ENCODE measurements at regions not wholly inside any gene's neighbourhood (a gene's known extent, or its start where the extent isn't known, plus 50 kb on each side); places are given as distances from the start of the nearest gene placed in this dataset.
"Not testable (repeated sequence)": the region's sequence is repeated elsewhere in the genome, so short reads cannot be mapped to it uniquely, and the experiment has no call there.

DNA sequence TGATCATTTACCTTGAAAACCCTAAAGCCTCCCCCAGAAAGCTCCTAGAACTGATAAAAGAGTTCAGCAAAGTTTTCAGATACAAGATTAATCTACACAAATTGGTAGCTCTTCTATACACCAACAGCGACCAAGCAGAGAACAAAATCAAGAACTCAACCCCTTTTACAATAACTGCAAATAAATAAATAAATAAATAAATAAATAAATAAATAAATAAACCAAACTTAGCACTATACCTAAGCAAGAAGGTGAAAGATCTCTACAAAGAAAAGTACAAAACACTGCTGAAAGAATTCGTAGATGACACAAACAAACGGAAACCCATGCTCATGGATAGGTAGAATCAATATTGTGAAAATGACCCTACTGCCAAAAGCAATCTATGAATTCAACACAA lies 182.0 kb upstream of the RND3 start (continued):
- TF ChIP-seq, protein P1, sequence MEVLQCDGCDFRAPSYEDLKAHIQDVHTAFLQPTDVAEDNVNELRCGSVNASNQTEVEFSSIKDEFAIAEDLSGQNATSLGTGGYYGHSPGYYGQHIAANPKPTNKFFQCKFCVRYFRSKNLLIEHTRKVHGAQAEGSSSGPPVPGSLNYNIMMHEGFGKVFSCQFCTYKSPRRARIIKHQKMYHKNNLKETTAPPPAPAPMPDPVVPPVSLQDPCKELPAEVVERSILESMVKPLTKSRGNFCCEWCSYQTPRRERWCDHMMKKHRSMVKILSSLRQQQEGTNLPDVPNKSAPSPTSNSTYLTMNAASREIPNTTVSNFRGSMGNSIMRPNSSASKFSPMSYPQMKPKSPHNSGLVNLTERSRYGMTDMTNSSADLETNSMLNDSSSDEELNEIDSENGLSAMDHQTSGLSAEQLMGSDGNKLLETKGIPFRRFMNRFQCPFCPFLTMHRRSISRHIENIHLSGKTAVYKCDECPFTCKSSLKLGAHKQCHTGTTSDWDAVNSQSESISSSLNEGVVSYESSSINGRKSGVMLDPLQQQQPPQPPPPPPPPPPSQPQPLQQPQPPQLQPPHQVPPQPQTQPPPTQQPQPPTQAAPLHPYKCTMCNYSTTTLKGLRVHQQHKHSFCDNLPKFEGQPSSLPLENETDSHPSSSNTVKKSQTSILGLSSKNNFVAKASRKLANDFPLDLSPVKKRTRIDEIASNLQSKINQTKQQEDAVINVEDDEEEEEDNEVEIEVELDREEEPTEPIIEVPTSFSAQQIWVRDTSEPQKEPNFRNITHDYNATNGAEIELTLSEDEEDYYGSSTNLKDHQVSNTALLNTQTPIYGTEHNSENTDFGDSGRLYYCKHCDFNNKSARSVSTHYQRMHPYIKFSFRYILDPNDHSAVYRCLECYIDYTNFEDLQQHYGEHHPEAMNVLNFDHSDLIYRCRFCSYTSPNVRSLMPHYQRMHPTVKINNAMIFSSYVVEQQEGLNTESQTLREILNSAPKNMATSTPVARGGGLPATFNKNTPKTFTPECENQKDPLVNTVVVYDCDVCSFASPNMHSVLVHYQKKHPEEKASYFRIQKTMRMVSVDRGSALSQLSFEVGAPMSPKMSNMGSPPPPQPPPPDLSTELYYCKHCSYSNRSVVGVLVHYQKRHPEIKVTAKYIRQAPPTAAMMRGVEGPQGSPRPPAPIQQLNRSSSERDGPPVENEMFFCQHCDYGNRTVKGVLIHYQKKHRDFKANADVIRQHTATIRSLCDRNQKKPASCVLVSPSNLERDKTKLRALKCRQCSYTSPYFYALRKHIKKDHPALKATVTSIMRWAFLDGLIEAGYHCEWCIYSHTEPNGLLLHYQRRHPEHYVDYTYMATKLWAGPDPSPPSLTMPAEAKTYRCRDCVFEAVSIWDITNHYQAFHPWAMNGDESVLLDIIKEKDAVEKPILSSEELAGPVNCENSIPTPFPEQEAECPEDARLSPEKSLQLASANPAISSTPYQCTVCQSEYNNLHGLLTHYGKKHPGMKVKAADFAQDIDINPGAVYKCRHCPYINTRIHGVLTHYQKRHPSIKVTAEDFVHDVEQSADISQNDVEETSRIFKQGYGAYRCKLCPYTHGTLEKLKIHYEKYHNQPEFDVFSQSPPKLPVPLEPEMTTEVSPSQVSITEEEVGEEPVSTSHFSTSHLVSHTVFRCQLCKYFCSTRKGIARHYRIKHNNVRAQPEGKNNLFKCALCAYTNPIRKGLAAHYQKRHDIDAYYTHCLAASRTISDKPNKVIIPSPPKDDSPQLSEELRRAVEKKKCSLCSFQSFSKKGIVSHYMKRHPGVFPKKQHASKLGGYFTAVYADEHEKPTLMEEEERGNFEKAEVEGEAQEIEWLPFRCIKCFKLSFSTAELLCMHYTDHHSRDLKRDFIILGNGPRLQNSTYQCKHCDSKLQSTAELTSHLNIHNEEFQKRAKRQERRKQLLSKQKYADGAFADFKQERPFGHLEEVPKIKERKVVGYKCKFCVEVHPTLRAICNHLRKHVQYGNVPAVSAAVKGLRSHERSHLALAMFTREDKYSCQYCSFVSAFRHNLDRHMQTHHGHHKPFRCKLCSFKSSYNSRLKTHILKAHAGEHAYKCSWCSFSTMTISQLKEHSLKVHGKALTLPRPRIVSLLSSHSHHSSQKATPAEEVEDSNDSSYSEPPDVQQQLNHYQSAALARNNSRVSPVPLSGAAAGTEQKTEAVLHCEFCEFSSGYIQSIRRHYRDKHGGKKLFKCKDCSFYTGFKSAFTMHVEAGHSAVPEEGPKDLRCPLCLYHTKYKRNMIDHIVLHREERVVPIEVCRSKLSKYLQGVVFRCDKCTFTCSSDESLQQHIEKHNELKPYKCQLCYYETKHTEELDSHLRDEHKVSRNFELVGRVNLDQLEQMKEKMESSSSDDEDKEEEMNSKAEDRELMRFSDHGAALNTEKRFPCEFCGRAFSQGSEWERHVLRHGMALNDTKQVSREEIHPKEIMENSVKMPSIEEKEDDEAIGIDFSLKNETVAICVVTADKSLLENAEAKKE (CRISPR knock-in tag; IDR thresholded peaks at IDR 0.05), result no peak
- TF ChIP-seq, protein P2, sequence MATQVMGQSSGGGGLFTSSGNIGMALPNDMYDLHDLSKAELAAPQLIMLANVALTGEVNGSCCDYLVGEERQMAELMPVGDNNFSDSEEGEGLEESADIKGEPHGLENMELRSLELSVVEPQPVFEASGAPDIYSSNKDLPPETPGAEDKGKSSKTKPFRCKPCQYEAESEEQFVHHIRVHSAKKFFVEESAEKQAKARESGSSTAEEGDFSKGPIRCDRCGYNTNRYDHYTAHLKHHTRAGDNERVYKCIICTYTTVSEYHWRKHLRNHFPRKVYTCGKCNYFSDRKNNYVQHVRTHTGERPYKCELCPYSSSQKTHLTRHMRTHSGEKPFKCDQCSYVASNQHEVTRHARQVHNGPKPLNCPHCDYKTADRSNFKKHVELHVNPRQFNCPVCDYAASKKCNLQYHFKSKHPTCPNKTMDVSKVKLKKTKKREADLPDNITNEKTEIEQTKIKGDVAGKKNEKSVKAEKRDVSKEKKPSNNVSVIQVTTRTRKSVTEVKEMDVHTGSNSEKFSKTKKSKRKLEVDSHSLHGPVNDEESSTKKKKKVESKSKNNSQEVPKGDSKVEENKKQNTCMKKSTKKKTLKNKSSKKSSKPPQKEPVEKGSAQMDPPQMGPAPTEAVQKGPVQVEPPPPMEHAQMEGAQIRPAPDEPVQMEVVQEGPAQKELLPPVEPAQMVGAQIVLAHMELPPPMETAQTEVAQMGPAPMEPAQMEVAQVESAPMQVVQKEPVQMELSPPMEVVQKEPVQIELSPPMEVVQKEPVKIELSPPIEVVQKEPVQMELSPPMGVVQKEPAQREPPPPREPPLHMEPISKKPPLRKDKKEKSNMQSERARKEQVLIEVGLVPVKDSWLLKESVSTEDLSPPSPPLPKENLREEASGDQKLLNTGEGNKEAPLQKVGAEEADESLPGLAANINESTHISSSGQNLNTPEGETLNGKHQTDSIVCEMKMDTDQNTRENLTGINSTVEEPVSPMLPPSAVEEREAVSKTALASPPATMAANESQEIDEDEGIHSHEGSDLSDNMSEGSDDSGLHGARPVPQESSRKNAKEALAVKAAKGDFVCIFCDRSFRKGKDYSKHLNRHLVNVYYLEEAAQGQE (IDR thresholded peaks at IDR 0.05; ENCODE audit: unreplicated experiment), result no peak
- TF ChIP-seq, protein P3, sequence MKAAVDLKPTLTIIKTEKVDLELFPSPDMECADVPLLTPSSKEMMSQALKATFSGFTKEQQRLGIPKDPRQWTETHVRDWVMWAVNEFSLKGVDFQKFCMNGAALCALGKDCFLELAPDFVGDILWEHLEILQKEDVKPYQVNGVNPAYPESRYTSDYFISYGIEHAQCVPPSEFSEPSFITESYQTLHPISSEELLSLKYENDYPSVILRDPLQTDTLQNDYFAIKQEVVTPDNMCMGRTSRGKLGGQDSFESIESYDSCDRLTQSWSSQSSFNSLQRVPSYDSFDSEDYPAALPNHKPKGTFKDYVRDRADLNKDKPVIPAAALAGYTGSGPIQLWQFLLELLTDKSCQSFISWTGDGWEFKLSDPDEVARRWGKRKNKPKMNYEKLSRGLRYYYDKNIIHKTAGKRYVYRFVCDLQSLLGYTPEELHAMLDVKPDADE (IDR thresholded peaks at IDR 0.05), result no peak

DNA sequence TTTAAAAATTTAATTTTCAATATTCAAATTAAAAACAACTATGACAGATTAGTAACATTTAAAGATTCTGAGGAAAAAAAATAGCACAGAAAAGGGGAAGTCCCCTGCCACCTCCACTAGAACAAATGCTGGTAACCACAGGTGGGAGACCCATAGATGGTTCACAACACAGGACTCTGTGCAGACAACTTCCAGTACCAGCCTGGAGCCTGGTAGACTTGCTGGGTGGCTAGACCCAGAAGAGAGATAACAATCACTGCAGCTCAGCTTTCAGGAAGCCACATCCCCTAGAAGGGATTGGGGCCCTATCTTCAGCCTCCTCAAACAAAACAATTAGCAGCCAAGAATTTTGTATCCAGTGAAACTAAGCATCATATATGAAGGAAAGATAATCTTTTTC lies 179.6 kb upstream of the RND3 start:
- H3K36me3 ChIP-seq (ENCODE audit: insufficient read depth), result peaks cover 13% of the 10 kb centered on the region
- H3K79me2 ChIP-seq (replicated peaks; ENCODE audit: insufficient read depth); H3K27ac ChIP-seq (ENCODE audit: low read depth); H3K27me3 ChIP-seq (ENCODE audit: insufficient read depth); H4K20me1 ChIP-seq (replicated peaks; ENCODE audit: insufficient read depth); ATAC-seq; H2AFZ ChIP-seq; H3K27ac Mint-ChIP-seq; H3K4me3 ChIP-seq; H3F3A ChIP-seq (replicated peaks; ENCODE audit: low read depth); H3K4me1 ChIP-seq (ENCODE audit: insufficient read depth); H3K4me1 Mint-ChIP-seq; H3K4me2 ChIP-seq; H3K9me2 ChIP-seq (ENCODE audit: insufficient read depth); H3K27me3 Mint-ChIP-seq (ENCODE audit: insufficient read depth, low read depth, poor library complexity); H3K4me3 Mint-ChIP-seq; DNase-seq (ENCODE audit: low spot score): not testable (repeated sequence)
- H3K36me3 Mint-ChIP-seq (ENCODE audit: low read depth), result peaks cover 12% of the 10 kb centered on the region
- peaks cover 15% of the 10 kb centered on the region for H3K9me3 Mint-ChIP-seq

All from GM23338 (cell line).